Astrocyte of the cerebellum (primary cell): ENCODE measurements at regions not wholly inside any gene's neighbourhood (a gene's known extent, or its start where the extent isn't known, plus 50 kb on each side); places are given as distances from the start of the nearest gene placed in this dataset.
A peak's percentile ranks its signal among the peaks of the same experiment; 100 is the strongest.
"Not testable (repeated sequence)": the region's sequence is repeated elsewhere in the genome, so short reads cannot be mapped to it uniquely, and the experiment has no call there.

ENCODE experiments used
- DNase-seq: peaks from one replicate; pipeline ENCODE4 v3.0.0-alpha.2; 2011; ENCODE audit warnings: low read depth
- H3K4me3 ChIP-seq: 2 replicates; pipeline ENCODE4 v1.5.1; 2011; ENCODE audit warnings: mild to moderate bottlenecking, low read depth, low read length, moderate library complexity
- in situ Hi-C: cut with HindIII; loops from 2 replicates; pipeline ENCODE4 v1.10.0; 2017; ENCODE audit warnings: low sequenced_read_pairs
- TF ChIP-seq, protein P1 (sequence below): IDR thresholded peaks from 2 replicates; pipeline ENCODE4 v1.5.1; 2012; ENCODE audit warnings: low read length, low read depth, moderate library complexity, mild to moderate bottlenecking; ENCODE audit errors: missing control alignments

DNA sequence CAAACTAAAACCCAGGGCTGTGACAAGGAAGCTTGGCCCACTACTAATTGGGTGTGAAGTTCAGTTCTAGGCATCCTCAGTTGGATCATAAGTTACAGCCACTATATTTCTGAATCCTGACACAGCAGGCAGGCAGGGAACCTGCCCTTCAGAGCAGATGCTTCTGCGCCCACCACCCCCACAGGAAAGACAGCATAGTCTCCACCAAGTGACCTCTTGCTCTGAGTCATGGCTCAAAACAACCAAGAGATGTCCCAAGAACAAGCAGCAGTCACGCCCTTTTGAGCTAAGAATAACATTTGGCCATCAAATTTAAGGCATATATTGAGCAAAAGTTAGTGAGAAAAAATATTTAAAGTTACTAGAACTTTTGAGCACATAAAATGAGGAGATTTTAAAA lies 170.7 kb upstream of the SMARCAD1 start:
- DNase-seq: no peak
- H3K4me3 ChIP-seq: no peak overlapping the region
- TF ChIP-seq, protein P1, sequence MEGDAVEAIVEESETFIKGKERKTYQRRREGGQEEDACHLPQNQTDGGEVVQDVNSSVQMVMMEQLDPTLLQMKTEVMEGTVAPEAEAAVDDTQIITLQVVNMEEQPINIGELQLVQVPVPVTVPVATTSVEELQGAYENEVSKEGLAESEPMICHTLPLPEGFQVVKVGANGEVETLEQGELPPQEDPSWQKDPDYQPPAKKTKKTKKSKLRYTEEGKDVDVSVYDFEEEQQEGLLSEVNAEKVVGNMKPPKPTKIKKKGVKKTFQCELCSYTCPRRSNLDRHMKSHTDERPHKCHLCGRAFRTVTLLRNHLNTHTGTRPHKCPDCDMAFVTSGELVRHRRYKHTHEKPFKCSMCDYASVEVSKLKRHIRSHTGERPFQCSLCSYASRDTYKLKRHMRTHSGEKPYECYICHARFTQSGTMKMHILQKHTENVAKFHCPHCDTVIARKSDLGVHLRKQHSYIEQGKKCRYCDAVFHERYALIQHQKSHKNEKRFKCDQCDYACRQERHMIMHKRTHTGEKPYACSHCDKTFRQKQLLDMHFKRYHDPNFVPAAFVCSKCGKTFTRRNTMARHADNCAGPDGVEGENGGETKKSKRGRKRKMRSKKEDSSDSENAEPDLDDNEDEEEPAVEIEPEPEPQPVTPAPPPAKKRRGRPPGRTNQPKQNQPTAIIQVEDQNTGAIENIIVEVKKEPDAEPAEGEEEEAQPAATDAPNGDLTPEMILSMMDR: no peak
- in situ Hi-C loops: no loop called here

DNA sequence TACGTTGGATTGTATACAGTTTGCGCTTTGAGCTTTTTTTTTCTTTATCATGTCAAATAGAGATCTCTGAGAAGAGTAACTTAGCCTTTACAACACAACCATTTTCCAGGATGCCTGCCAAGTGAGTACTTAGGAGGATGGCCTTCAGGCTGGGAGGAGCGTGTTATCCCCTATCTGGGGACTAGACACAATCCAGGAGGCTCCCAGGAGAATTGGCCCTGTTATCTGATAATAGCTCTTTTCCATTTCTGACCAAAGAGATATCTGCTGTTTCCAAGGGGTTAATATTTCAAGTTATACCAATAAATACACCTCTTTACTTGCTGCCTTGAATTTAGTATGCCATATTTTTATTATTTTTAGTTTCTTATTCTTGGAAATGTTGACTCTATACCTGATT lies 169.5 kb upstream of the SMARCAD1 start:
- in situ Hi-C loops: no loop called here
- no peak for DNase-seq
- no peak overlapping the region for H3K4me3 ChIP-seq
- TF ChIP-seq, protein P1: no peak

DNA sequence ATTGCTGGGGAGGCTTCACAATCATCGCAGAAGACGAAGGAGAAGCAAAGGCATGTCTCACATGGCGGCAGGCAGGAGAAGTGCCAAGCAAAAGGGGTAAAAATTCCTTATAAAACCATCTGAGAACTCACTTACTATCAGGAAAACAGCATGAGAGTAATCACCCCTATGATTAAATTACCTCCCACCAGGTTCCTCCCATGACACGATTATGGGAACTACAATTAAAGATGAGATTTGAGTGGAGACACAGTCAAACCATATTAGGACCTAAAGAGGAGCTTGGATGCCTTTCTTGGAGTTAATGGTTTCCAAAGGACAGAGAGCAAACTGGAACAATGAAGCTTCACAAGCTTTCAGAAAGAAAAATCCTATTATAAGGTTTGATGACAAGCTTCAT lies 168.4 kb upstream of the SMARCAD1 start:
- TF ChIP-seq, protein P1: no peak
- DNase-seq: no peak
- in situ Hi-C loops: no loop called here
- no peak overlapping the region for H3K4me3 ChIP-seq

DNA sequence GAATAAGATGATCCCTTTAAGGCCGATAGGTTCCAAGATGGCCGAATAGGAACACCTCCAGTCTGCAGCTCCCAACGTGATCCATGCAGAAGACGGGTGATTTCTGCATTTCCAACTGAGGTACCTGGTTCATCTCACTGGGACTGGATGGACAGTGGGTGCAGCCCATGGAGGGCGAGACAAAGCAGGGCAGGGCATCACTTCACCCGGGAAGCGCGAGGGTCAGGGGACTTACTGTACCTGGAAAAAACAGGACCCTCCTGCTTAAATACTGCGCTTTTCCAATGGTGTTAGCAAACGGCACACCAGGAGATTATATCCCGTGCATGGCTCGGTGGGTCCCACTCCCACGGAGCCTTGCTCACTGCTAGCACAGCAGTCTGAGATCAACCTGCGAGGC lies 163.2 kb upstream of the SMARCAD1 start:
- DNase-seq, in situ Hi-C loops, H3K4me3 ChIP-seq: not testable (repeated sequence)

DNA sequence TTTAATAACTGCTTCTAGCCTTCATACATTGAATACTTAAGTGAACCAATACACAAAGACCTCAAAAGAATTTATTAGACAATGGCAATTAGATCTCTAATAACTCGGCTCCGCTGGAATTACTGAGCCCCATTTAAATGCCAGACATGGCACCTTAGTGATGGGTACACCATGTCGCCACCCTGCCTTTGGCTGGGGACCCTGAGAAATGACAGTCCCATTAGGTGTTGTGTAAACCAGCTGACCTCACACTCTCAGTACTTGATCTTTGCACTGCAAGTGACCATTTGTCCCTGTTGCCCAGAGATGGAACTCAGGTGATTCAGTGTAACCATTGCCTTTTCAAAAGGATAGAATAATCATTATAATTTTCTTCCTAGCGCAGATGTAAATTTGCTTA lies 144.6 kb upstream of the SMARCAD1 start:
- DNase-seq: no peak
- no peak overlapping the region for H3K4me3 ChIP-seq
- in situ Hi-C loops: no loop called here
- TF ChIP-seq, protein P1: no peak

DNA sequence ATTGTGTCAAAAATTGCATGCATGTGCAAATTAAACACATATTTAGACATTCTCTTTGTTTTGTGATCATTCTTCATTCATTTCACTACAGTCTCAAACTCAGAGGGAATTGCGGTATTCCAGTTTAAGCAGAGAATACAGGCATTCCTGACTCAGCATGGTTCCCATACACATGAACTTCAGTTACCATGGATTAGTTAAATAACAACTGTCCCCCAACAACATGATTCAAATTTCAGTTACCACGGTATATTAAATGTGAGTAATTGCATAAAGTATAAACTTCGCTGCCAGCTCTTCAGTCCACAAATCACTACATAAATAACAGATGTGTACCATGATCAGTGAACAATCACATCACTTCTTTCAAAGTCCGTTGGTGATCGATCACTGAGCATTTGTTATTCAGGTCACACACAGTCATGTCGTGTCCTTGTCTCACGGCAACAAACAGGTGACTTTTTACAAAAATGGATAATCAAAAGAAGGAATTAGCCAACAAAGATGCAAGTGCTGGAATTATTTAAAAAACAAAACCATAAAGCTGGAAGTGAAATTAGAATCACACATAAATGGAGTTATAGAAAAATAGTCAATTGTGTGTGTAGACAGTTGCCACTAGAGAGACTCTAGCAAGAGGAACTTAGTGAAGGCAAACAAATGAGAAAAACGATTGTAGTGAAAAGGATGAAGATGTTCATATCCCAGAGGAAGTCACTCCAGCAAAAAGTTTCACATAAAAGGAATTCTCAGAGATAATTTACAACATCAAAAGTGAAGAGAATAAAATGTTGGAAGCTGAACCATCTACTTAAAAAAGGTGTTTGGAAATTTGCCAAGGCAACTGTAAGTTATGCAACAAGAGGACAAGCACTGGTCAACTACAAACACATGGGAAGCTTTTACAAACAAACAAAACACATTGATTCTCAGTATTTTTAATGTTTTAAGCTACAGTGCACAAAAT lies 138.6 kb upstream of the SMARCAD1 start:
- peak; percentile 79 for DNase-seq
- no peak overlapping the region for H3K4me3 ChIP-seq
- TF ChIP-seq, protein P1: no peak
- in situ Hi-C loops: no loop called here

DNA sequence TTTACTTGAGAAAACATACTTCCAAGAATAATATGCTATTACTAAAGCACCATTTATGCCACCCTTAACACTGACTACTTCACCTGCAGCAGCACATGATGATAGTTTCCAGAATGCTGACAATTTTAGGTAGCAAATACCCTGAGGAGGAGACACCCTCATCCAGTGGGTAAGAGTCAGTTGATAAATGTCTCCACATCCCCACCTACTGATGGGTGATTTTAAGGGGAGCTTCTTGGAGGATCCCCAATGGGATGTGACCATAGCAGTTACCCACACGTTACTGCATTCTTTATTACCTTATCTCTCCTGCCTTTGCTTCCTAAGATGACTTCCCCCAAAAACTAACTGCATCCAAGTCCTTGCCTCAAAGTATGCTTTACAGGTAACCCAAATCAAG lies 131.2 kb upstream of the SMARCAD1 start:
- TF ChIP-seq, protein P1: no peak
- no peak overlapping the region for H3K4me3 ChIP-seq
- no peak for DNase-seq
- in situ Hi-C loops: no loop called here
